Retina (tissue), 1 donor: ENCODE measurements at regions not wholly inside any gene's neighbourhood (a gene's known extent, or its start where the extent isn't known, plus 50 kb on each side); places are given as distances from the start of the nearest gene placed in this dataset.
A peak's percentile ranks its signal among the peaks of the same experiment; 100 is the strongest.
"Not testable (repeated sequence)": the region's sequence is repeated elsewhere in the genome, so short reads cannot be mapped to it uniquely, and the experiment has no call there.

Experiments used
- DNase-seq: peaks from one replicate; pipeline ENCODE4 v3.0.0-alpha.2; 2016

DNA sequence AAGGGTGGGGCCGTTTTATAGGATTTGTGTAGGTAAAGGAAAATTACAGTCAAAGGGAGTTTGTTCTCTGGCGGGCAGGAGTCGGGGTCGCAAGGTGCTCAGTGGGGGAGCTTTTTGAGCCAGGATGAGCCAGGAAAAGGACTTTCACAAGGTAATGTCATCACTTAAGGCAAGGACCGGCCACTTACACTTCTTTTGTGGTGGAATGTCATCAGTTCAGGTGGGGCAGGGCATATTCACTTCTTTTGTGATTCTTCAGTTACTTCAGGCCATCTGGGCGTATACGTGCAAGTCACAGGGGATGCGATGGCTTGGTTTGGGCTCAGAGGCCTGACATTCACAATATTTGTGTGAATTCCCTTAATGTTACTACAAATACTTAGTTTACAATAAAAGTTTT lies 88.2 kb upstream of the MAP3K7 start:
- DNase-seq: not testable (repeated sequence)

DNA sequence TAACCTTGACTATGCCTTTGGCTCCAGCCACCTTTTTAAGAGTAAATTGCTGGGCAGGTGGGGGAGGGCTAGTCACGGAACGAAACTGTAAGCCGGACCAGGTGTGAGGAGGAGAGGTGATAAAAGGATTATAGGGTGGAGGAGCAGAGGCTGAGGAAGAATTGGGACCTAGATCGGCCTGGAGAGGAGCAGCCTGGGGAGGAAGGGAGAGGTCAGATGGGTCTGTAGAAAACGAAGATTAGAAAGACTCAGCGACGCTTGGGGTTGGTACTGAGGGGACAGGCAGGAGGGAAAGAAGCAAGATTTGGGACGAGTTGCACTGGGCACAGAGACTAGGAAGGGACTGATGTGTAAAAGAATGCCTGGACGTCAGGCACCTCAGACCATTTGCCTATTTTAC lies 87.2 kb upstream of the MAP3K7 start:
- not testable (repeated sequence) for DNase-seq

DNA sequence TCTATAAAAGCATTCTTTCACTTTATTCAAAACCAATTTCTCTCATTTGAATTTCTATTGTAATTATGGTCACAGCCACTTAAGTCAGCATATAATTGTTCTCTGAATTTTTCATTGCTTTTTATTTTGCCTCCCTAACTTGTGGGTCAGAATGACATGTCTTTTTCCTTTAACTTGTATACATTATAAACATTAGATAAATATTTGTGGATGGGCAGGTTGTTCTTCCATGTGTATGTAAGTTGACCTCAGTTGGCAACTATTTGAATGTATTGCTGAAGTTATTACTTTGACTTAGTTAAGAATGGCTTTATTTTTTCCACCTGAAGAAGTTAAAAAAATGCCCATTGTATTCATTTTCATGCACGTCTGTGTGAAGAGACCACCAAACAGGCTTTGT lies 83.0 kb upstream of the MAP3K7 start:
- no peak for DNase-seq

DNA sequence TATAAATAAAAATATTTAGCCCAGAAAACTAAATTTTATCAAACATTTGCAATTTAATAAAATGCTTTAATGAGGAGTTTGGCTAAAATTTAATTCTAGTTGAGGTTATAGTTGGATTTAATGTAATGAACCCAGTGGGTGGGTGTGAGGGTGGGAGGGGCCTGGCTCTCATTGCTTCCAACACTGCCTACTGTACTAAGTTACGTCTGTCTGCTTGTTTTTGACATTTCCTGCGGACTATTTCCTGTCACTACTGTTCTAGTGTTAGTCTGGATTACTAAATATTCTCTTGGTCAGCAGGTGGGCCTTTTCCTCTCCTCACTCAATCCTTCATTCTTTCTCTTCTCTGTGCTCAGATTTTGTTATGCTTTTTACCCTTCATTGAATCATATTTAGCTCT lies 82.5 kb upstream of the MAP3K7 start:
- no peak for DNase-seq

DNA sequence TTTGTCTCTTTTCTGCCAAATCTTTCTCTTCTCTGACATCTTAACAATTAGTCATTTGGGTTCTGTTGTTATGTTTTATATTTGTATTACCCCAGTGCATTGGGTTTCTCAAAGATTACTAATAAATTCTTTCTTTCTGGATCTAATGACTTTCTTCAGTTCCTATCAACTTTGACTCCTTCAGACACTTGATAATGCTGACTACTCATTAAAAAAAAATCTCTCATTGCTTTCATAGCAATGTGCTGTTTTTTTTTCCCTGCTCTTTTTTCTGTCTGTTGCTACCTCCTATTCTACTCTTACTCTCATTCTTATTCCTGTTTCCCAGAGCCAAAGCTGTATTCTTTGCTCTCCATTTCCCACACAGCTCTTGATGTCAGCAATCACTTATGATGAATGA lies 81.3 kb upstream of the MAP3K7 start:
- no peak for DNase-seq

DNA sequence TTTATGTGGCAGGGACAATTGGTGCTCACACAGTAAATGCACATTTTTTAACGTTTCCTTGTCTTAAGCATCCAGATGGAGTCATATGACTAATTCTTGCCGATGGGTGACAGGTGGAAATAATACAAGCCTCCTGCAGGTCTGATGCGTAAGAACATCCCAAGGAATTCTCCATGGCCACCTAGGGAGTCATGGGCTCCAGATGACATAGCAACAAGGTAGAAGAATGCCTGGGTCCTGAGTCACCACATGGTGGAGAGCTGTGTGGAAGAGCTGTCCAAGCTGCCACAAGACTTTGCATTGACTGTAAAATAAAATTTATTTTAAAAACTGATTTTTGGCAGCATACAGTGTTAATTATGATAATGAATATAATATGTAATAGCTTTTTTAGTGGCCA lies 77.0 kb upstream of the MAP3K7 start:
- DNase-seq: no peak

DNA sequence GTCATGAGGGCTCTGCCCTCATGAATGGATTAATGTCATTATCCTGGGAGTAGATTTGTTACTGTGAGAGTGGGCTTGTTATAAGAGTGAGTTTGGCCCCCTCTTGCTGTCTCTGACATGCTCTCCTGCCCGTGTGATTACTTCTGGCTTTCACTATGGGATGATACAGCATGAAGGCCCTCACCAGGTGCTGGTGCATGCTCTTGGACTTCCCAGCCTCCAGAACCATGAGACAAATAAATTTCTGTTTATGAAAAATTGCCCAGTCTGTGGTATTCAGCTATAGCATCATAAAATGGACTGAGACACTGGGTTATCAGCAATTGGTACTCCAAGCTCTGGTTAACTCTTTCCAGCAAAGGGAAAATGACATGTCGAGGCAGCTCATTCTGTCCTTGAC lies 76.2 kb upstream of the MAP3K7 start:
- no peak for DNase-seq

DNA sequence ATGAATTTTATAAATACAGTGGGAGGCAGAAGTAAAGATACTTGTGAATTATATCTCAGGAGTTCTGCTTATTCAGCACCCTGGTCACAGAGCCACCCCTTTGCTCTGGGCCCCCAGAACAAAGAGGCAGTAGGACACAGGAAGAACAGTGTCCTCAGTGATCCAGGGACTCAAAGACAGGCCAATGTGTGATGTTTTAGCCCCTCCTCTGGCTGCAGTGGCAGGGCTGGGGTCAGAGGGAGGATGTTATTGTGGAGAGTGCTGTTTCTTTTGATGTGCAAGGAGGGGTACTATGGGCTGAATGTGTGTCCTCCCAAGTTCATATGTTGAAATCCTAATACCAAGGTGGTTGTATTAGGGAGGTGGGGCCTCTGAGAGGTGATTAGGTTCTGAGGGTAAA lies 74.1 kb upstream of the MAP3K7 start:
- no peak for DNase-seq

DNA sequence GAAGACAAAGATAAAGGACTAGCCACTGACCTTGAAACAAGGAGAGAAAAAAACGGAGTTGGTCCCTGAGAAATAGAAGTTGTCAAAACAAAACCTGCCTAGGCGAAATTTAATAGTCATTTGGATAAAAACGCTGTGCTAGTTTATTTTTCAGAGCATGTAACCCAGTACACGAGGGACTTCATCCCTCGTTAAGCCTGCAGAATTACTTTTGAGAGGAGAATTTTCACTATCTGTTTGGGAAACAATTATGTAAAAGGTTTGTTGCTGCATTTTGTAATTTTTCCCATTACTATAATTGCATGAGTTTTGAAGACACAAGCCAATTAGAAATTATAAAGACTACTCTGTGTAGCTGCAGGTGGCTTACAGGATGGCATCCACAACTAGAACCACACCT lies 71.6 kb upstream of the MAP3K7 start:
- DNase-seq: no peak

DNA sequence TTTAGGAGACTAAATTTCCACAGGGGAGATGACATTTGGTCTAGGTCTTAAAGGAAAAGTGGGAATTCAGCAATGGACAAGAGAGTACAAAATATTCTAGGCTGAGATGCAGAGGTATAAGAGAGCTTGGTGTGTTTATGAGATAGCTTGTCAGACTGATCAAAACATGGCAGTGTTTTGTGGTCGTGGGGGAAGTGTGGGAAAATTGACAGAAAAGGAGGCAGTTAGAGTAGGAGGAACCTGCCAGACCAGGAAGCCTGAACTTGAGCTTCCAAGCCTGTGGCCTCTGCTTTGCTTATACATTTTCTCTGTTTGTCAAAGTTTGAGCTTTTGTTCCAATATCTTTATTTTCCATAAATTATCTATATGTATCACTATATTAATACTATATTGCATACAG lies 69.5 kb upstream of the MAP3K7 start:
- DNase-seq: no peak

DNA sequence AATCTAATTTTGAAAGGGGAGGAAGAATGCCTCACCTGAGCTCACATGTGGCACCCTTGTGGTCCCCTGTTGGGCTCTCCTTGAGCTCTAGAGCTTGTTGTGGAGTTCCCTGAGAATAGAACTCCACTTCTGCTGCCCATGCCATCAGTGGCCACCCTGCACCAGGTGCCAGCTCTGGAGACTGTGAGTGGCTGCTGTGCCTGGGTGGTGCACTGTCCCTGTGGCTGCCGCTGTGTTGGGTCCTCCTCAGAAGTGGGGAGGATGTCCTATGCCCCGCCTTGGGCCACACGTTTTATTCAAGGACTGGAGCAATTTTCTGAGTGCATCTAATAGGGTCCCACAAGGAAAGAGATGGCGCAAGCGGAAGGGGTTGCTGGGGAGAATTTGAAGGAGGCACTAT lies 67.9 kb upstream of the MAP3K7 start:
- no peak for DNase-seq

DNA sequence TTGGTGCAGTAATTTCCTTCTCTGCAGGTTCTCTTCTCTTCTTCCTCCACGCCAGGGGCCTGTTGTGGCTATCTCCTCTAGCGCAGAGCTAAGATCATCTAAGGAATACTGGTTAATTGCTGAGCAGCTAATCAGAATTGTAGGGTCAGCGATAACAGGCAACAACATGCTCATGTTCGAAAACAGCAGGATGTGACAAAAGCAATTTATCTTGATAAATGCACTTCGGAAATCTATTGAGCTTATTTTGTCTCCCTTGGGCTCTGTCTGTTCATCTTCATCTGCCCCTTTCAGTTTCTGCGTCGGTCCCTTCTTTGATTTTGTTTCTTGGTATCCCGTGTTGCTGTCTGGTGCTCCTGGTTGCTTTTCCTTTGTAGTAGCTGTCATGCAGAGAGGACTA lies 67.3 kb upstream of the MAP3K7 start:
- peak; percentile 51 for DNase-seq

DNA sequence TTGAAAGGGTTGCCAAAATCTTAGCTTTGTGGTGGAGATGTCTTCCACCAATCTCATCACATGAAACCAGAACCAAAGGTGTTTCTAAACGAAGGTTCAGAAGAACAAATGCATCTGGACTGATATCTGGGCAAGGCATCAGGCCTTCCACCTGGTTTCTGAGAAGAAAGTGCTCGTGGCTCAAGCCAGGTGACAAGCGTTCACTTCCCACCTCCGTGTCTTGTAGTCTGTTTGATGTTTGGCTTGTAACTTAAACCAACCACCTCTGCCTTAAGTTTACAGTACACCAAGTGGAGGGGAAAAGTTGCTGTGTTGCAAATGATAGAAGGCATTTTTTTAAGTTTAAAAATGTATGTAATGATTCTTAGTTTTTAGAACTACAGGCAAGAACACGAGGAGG lies 66.9 kb upstream of the MAP3K7 start:
- DNase-seq: no peak

DNA sequence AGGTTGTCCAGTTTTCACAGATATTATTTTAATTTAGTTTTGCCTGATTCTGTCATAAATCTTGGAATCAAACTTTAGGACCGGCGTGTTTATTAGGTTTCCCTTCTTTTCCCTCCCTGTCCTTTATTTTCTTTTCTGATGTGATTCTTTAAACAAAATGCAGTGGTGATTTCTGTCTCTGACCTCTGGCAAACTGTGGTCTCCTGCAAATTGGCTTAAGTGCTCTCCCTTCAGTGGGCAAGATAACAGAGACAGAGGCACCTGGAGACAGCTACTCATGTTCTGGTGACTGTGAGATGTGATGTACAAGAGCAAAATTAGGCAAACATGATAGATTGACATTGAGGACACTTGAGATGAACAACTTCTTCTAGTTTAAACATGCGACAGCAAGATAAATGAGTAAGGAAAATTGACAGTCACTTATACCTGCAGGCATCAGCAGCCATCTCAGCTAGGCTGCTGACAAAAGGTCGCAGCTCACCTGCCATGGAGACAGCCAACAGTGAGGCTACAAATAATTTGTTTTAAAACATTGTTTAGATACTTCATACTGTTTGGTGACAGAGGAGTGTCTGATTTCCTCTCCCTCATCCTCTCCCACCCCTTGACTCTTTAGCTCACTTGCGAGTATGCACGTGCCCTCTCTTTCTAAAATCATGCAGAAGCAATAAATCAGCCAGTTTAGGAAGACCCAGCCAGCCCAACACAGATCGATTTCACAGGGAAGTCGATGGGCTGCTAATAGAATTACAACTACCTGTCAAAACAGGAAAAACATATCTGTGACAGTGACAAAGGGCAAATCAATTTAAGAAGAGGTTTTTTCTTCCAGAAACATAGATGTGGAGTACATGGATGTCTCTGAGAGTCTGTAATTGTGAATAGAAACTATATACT lies 63.4 kb upstream of the MAP3K7 start:
- no peak for DNase-seq

DNA sequence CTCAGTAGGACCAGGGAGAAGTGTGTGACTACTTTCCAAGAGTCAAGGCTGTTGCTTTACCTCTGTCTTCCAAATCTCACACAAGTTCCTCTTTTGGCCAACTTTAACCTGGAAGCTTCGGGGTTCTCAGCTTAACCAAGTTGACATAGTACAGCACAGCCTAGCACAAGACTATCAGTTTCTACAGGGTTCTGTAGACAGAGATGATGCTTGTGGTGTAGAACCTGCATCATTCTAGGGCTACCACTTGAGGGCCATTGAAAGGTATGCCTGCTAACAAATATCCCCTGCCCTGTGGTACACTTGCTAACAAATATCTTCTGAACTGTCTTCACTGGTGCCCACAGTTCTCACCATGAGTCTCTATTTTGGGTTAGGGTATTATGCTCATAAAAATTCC lies 62.0 kb upstream of the MAP3K7 start:
- no peak for DNase-seq

DNA sequence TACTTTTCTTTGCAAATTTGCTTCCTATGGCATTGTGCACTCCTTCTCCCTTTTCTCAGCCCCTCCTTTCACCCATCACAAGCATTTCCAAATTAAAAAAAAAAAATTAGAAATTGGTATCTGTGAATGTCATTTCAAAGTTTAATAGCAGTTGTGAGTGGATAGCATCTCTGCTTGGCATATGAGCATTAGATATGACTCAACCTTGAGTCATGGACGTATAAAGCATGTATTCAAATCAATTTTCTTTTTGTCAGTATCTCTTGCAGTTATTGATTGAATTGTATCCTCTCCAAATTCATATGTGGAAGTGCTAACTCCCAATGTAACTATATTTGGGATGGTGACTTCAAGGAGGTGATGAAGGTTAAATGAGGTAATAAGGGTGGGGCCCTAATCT lies 60.1 kb upstream of the MAP3K7 start:
- no peak for DNase-seq

DNA sequence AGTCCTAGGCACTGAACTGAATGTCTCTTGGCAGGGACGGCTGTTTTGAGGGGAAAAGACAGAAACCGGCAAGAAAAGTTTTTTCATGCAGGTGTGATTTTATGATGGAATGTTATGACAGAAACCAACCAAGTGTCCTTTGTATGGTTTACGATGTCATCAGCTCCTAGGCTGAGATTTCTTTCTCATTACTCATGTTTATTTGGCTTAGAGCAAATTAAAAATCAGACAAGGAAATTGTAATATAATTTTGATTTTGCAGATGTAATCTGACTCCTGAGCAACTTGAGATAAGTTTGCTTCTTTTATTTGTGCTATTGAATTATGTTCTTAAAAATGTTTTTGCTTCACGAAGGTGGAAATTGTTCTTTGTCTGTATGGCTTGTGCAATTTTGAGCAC lies 58.8 kb upstream of the MAP3K7 start:
- DNase-seq: no peak

DNA sequence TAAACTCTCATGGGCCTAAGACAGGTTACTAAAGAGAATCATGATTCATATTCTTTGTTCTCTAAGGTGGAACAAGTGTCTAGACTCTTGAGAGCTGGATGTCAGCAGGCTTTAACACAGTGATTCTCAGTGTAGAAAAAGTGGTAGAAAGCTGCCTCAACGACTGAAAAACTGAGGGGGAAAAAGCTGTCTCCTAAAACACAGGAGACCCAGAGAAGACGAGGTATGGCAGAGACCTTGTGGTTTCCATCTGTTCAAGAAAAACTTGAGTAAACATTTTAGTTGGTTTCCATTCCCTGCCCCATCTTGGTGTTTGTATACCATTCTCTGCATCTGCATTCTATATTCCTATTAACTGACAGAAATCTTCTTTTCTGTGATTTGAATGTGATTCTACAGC lies 57.6 kb upstream of the MAP3K7 start:
- no peak for DNase-seq

DNA sequence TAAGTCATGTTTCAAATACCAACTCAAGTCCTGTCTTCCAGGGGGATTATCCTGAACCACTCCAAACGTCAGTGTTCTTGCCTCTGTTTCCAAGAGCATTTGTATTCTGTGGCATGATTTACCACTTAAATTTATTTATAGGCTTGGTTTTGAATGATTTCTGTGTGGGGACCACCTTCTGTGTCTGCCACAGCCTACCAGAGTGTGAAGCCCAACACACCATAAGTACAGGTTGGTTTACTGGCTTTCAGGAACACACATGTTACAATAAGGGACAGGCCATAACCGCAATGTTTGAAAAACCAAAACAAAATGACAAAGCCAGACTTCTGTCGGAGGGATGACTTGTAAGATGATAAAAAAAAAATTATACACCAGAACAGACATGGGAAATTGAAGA lies 56.5 kb upstream of the MAP3K7 start:
- DNase-seq: no peak

DNA sequence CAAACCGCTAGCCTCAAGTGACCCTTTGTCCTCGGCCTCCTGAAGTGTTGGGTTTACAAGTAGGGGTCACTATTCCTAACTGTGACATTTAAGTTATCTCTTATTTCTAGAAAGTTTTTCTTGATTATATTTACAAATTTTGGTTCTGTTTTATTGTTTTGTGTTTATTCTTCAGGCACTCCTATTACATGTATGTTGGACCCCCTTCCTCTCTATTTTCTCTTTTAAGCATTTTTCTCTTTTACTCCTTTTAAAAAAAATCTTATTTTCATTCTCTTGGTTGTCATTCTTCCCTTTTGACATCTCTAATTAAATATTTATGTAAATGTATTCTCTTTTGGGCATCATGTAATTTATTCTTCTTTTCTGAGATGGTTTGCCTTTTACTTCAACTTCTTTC lies 50.4 kb upstream of the MAP3K7 start:
- DNase-seq: no peak
